ENCODE measurements at regions not wholly inside any gene's neighbourhood (a gene's known extent, or its start where the extent isn't known, plus 50 kb on each side); places are given as distances from the start of the nearest gene placed in this dataset.

DNA sequence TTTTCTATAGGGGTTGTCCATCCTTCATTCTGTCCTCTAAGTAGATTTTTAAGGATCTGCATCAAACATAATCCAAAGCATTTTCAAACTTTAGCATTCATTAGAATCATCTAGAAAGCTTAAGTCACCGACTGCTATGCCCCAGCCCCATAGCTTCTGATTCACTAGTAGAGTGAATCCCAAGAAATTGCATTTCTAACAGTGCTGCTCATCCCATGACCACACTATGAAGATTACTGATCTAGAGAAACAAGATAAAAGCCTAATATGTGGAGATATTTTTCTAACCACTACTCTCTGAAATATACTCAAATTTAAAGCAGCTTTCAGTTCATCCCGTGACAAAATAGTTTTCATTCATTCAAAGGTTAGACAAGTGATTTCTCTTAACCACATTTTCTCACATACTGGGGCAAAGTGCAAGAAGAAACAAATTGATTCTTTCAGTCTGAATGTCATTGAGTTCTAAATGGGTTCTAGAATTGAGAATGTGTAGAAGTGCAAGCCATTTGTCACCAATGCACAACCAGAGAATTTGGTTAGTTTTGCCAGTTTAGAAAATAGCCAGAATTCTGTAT lies 286.9 kb upstream of the CD180 start:
- no peak for TF ChIP-seq EZH2 (IDR thresholded peaks at IDR 0.05; ENCODE audit: borderline replicate concordance)
- no peak for TF ChIP-seq EZH2phosphoT487 (IDR thresholded peaks at IDR 0.05; ENCODE audit: low read depth, severe bottlenecking, unreplicated experiment)
- TF ChIP-seq, protein P1, sequence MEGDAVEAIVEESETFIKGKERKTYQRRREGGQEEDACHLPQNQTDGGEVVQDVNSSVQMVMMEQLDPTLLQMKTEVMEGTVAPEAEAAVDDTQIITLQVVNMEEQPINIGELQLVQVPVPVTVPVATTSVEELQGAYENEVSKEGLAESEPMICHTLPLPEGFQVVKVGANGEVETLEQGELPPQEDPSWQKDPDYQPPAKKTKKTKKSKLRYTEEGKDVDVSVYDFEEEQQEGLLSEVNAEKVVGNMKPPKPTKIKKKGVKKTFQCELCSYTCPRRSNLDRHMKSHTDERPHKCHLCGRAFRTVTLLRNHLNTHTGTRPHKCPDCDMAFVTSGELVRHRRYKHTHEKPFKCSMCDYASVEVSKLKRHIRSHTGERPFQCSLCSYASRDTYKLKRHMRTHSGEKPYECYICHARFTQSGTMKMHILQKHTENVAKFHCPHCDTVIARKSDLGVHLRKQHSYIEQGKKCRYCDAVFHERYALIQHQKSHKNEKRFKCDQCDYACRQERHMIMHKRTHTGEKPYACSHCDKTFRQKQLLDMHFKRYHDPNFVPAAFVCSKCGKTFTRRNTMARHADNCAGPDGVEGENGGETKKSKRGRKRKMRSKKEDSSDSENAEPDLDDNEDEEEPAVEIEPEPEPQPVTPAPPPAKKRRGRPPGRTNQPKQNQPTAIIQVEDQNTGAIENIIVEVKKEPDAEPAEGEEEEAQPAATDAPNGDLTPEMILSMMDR (IDR thresholded peaks at IDR 0.05; ENCODE audit: poor library complexity) = no peak
- Histone ChIP-seq H3K79me2 (no peaks in the 10 kb centered on the region), H3K27ac (no peak overlapping the region), H3K4me2 (no peak overlapping the region), H3K36me3 (replicated peaks; ENCODE audit: insufficient read depth, low read depth) (peaks cover 5% of the 10 kb centered on the region), H3K27me3 (no peaks in the 10 kb centered on the region), H3K9me3 (ENCODE audit: low read depth) (no peaks in the 10 kb centered on the region), H3K9me2 (replicated peaks; ENCODE audit: insufficient read depth) (no peaks in the 10 kb centered on the region), H2AFZ (no peak overlapping the region), H3K4me3 (no peak overlapping the region), H4K20me1 (ENCODE audit: insufficient read depth, poor library complexity, severe bottlenecking) (no peaks in the 10 kb centered on the region), H3K4me1 (ENCODE audit: insufficient read depth) (no peaks in the 10 kb centered on the region)
- WGBS (ENCODE audit: low lambda C conversion rate, missing lambda C conversion rate) = 82% methylated on average over 2 of the region's 2 CpGs
- no peak for DNase-seq (ENCODE audit: low spot score)

DNA sequence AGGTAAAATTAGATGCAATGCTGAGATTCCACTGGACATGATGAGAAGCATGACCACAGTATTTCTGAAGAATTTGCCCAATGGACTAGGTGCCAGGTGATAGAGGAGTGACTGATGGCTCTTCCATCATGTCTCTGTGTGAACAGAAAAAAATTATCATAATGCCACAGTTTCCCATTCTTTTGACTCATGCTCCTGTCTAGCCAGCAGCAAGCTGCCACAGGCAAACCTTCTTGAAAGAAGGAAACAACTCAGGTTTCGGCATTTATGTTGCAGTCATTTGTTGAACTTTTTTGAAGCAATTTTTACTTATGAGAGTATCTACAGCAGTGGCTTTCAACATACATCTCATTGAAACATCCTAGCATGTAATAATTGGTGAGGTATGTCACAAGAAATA lies 284.8 kb upstream of the CD180 start:
- Histone ChIP-seq H3K36me3 (replicated peaks; ENCODE audit: insufficient read depth, low read depth) (peaks cover 5% of the 10 kb centered on the region), H3K79me2 (no peaks in the 10 kb centered on the region), H3K27ac (no peak overlapping the region), H3K27me3 (no peaks in the 10 kb centered on the region), H2AFZ (no peak overlapping the region), H4K20me1 (ENCODE audit: insufficient read depth, poor library complexity, severe bottlenecking) (no peaks in the 10 kb centered on the region), H3K4me2 (no peak overlapping the region), H3K4me3 (no peak overlapping the region), H3K9me2 (replicated peaks; ENCODE audit: insufficient read depth) (no peaks in the 10 kb centered on the region), H3K9me3 (ENCODE audit: low read depth) (no peaks in the 10 kb centered on the region), H3K4me1 (ENCODE audit: insufficient read depth) (no peaks in the 10 kb centered on the region)
- WGBS (ENCODE audit: low lambda C conversion rate, missing lambda C conversion rate) = 91% methylated on average over 1 of the region's 1 CpG
- TF ChIP-seq EZH2 (IDR thresholded peaks at IDR 0.05; ENCODE audit: borderline replicate concordance) (no peak), EZH2phosphoT487 (IDR thresholded peaks at IDR 0.05; ENCODE audit: low read depth, severe bottlenecking, unreplicated experiment) (no peak)
- TF ChIP-seq, protein P1 (IDR thresholded peaks at IDR 0.05; ENCODE audit: poor library complexity) = no peak
- no peak for DNase-seq (ENCODE audit: low spot score)

DNA sequence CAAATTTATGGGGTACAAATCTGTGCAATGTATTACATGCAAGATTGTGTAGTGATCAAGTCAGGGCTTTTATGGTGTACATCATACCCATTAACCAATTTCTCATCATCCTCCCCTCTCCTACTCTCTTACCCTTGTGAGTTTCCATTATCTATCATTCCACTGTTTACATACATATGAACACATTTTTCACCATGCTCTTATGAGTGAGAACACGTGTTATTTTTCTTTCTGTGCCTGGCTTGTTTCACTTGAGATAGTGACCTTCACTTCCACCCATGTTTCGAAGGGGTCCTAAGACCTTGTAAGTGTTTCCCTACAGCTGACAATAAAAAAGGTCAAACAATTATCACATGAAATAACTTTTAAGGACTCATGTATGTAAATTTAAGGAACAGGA lies 281.7 kb upstream of the CD180 start:
- Histone ChIP-seq H3K4me1 (ENCODE audit: insufficient read depth) (no peaks in the 10 kb centered on the region), H4K20me1 (ENCODE audit: insufficient read depth, poor library complexity, severe bottlenecking) (no peaks in the 10 kb centered on the region), H3K4me2 (no peak overlapping the region), H3K9me3 (ENCODE audit: low read depth) (no peaks in the 10 kb centered on the region), H3K27ac (no peak overlapping the region), H3K36me3 (replicated peaks; ENCODE audit: insufficient read depth, low read depth) (peaks cover 5% of the 10 kb centered on the region), H3K27me3 (no peaks in the 10 kb centered on the region), H3K9me2 (replicated peaks; ENCODE audit: insufficient read depth) (no peaks in the 10 kb centered on the region), H3K4me3 (no peak overlapping the region), H3K79me2 (no peaks in the 10 kb centered on the region), H2AFZ (no peak overlapping the region)
- no peak for TF ChIP-seq EZH2 (IDR thresholded peaks at IDR 0.05; ENCODE audit: borderline replicate concordance)
- WGBS (ENCODE audit: low lambda C conversion rate, missing lambda C conversion rate) = 79% methylated on average over 2 of the region's 2 CpGs
- DNase-seq (ENCODE audit: low spot score) = no peak

DNA sequence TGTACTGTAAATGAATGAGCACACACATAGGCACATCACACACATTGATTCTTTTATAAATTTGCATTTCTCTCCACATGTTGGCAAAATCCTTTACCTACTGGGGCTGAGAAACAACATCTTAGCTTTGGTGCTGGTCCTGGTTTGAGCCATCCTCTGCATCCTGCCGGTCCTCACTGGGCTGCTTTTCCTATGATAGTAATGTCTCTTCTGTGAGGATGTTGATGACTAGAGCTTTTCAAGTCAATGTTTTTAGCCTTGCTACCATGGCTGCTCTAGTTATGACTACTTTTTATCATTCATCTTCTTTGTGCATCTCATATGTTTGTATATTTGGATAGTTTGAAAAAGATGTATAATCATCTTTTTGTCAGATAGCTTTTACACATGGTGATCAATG lies 280.4 kb upstream of the CD180 start:
- Histone ChIP-seq H3K27me3 (no peaks in the 10 kb centered on the region), H3K4me1 (ENCODE audit: insufficient read depth) (no peaks in the 10 kb centered on the region), H3K27ac (peak overlapping the region; percentile 18), H3K79me2 (no peaks in the 10 kb centered on the region), H3K4me2 (no peak overlapping the region), H4K20me1 (ENCODE audit: insufficient read depth, poor library complexity, severe bottlenecking) (no peaks in the 10 kb centered on the region), H3K9me3 (ENCODE audit: low read depth) (no peaks in the 10 kb centered on the region), H3K9me2 (replicated peaks; ENCODE audit: insufficient read depth) (no peaks in the 10 kb centered on the region), H3K36me3 (replicated peaks; ENCODE audit: insufficient read depth, low read depth) (no peaks in the 10 kb centered on the region), H3K4me3 (no peak overlapping the region), H2AFZ (no peak overlapping the region)
- TF ChIP-seq, protein P1 (IDR thresholded peaks at IDR 0.05; ENCODE audit: poor library complexity) = no peak
- TF ChIP-seq EZH2 (IDR thresholded peaks at IDR 0.05; ENCODE audit: borderline replicate concordance) = no peak
- TF ChIP-seq EZH2phosphoT487 (IDR thresholded peaks at IDR 0.05; ENCODE audit: low read depth, severe bottlenecking, unreplicated experiment) = no peak
- no peak for DNase-seq (ENCODE audit: low spot score)
- WGBS (ENCODE audit: low lambda C conversion rate, missing lambda C conversion rate) = 96% methylated on average over 1 of the region's 1 CpG

Measured in hepatocyte (in vitro differentiated cells).